22Rv1 (cell line): ENCODE measurements at regions not wholly inside any gene's neighbourhood (a gene's known extent, or its start where the extent isn't known, plus 50 kb on each side); places are given as distances from the start of the nearest gene placed in this dataset.

Experiments used
- ZFX ChIP-seq: fragments of 450-650 bp; IDR thresholded peaks from 2 replicates; pipeline ENCODE4 v1.6.1; 2017; ENCODE audit warnings: antibody characterized with exemption, borderline replicate concordance
- TF ChIP-seq, protein P1 (sequence below): fragments of 450-650 bp; IDR thresholded peaks from 2 replicates; pipeline ENCODE4 v1.5.1; 2017; ENCODE audit warnings: mild to moderate bottlenecking

DNA sequence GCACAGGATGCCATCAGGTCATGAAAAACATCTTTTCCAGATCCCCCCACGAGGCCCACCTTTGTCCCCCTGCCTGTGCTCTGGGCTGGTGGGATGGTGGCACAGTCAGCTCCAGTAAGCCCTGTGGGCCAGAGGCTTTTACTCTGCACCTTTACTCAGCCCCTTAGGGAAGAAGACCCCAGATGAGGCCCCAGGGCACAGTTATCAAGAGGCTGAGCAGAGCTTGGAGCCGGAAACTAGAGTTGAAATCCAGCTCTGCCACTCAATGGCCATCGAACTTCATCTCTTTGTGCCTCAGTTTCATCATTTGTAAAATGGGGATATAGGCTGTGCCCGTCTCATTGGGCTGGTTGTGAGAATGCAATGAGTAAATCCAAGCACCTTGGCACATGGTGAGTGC is 81.7 kb upstream of the TOX2 start:
- TF ChIP-seq, protein P1, sequence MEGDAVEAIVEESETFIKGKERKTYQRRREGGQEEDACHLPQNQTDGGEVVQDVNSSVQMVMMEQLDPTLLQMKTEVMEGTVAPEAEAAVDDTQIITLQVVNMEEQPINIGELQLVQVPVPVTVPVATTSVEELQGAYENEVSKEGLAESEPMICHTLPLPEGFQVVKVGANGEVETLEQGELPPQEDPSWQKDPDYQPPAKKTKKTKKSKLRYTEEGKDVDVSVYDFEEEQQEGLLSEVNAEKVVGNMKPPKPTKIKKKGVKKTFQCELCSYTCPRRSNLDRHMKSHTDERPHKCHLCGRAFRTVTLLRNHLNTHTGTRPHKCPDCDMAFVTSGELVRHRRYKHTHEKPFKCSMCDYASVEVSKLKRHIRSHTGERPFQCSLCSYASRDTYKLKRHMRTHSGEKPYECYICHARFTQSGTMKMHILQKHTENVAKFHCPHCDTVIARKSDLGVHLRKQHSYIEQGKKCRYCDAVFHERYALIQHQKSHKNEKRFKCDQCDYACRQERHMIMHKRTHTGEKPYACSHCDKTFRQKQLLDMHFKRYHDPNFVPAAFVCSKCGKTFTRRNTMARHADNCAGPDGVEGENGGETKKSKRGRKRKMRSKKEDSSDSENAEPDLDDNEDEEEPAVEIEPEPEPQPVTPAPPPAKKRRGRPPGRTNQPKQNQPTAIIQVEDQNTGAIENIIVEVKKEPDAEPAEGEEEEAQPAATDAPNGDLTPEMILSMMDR = no peak
- TF ChIP-seq ZFX = no peak
